OCI-LY1 (cell line): ENCODE measurements at regions not wholly inside any gene's neighbourhood (a gene's known extent, or its start where the extent isn't known, plus 50 kb on each side); places are given as distances from the start of the nearest gene placed in this dataset.

ENCODE experiments used
- CTCF ChIP-seq: fragments of 200-600 bp; sonication (generic), shearing (Covaris generic); IDR thresholded peaks from 2 replicates; pipeline ENCODE4 v1.5.1; 2017; ENCODE audit warnings: mild to moderate bottlenecking, antibody characterized with exemption, low read length, moderate library complexity, mixed read lengths
- EZH2 ChIP-seq: fragments of 200-600 bp; sonication (generic), shearing (Covaris generic); IDR thresholded peaks from 2 replicates; pipeline ENCODE4 v1.8.0; 2017; ENCODE audit warnings: borderline replicate concordance, mixed run types, mild to moderate bottlenecking, antibody characterized with exemption, low read length, moderate library complexity, mixed read lengths

- no peak for TF ChIP-seq CTCF
- TF ChIP-seq EZH2, result no peak
These were observed 65.7 kb upstream of the DGKG start for GRCh38 chr3:186427627-186428281.
